Type B pancreatic cell (in vitro differentiated cells): ENCODE measurements at regions not wholly inside any gene's neighbourhood (a gene's known extent, or its start where the extent isn't known, plus 50 kb on each side); places are given as distances from the start of the nearest gene placed in this dataset.

Experiments
- DNase-seq: peaks from one replicate; pipeline ENCODE4 v3.0.0; 2021; ENCODE audit warnings: mixed read lengths; ENCODE audit not compliant: unreplicated experiment; ENCODE audit errors: extremely low spot score
- H3K27ac Mint-ChIP-seq: 2 replicates; pipeline ENCODE4 v1.8.0; 2021; ENCODE audit warnings: mild to moderate bottlenecking, mixed read lengths
- H3K27me3 Mint-ChIP-seq: 2 replicates; pipeline ENCODE4 v1.8.0; 2021; ENCODE audit warnings: mixed read lengths
- H3K36me3 Mint-ChIP-seq: 2 replicates; pipeline ENCODE4 v1.8.0; 2021; ENCODE audit warnings: mixed read lengths
- H3K4me1 Mint-ChIP-seq: one replicate; pipeline ENCODE4 v1.8.0; 2021; ENCODE audit warnings: mixed read lengths; ENCODE audit not compliant: unreplicated experiment
- H3K4me3 Mint-ChIP-seq: 2 replicates; pipeline ENCODE4 v1.8.0; 2021; ENCODE audit warnings: mild to moderate bottlenecking, mixed read lengths
- H3K9me3 Mint-ChIP-seq: 2 replicates; pipeline ENCODE4 v1.8.0; 2021; ENCODE audit warnings: mixed read lengths
- CTCF ChIP-seq: fragments of 200-600 bp; sonication (generic); conservative IDR thresholded peaks from 2 replicates; pipeline ENCODE4 v1.5.0; 2021; ENCODE audit warnings: antibody characterized with exemption, mild to moderate bottlenecking

- Mint-ChIP-seq H3K36me3 (no peaks in the 10 kb centered on the region), H3K9me3 (no peaks in the 10 kb centered on the region), H3K27me3 (peaks cover 4% of the 10 kb centered on the region), H3K4me3 (no peak overlapping the region), H3K4me1 (no peaks in the 10 kb centered on the region), H3K27ac (no peak overlapping the region)
- no peak for TF ChIP-seq CTCF
- no peak for DNase-seq
These were observed 104.0 kb upstream of the CHRM3 start for GRCh38 chr1:239282411-239282810.

- no peak for DNase-seq
- H3K4me3 Mint-ChIP-seq: no peak overlapping the region
- no peaks in the 10 kb centered on the region for H3K9me3 Mint-ChIP-seq
- no peaks in the 10 kb centered on the region for H3K36me3 Mint-ChIP-seq
- no peak for TF ChIP-seq CTCF
- no peaks in the 10 kb centered on the region for H3K4me1 Mint-ChIP-seq
- peaks cover 4% of the 10 kb centered on the region for H3K27me3 Mint-ChIP-seq
- H3K27ac Mint-ChIP-seq: no peak overlapping the region
These were observed 110.3 kb upstream of the CHRM3 start for GRCh38 chr1:239276051-239276450.

- no peaks in the 10 kb centered on the region for H3K4me1 Mint-ChIP-seq
- no peak for TF ChIP-seq CTCF
- no peak overlapping the region for H3K4me3 Mint-ChIP-seq
- DNase-seq: no peak
- no peak overlapping the region for H3K27ac Mint-ChIP-seq
- H3K36me3 Mint-ChIP-seq: no peaks in the 10 kb centered on the region
- H3K9me3 Mint-ChIP-seq: no peaks in the 10 kb centered on the region
- H3K27me3 Mint-ChIP-seq: peaks cover 4% of the 10 kb centered on the region
These were observed 112.0 kb upstream of the CHRM3 start for GRCh38 chr1:239274242-239274830.

- Mint-ChIP-seq H3K9me3 (no peaks in the 10 kb centered on the region), H3K27me3 (peaks cover 7% of the 10 kb centered on the region), H3K4me3 (no peak overlapping the region), H3K27ac (no peak overlapping the region), H3K36me3 (no peaks in the 10 kb centered on the region), H3K4me1 (peaks cover 5% of the 10 kb centered on the region)
- no peak for TF ChIP-seq CTCF
- DNase-seq: no peak
These were observed 115.9 kb upstream of the CHRM3 start for GRCh38 chr1:239270509-239270908.

GRCh38 chr1:239269706-239270105 lies 116.7 kb upstream of the CHRM3 start:
- DNase-seq: no peak
- peaks cover 5% of the 10 kb centered on the region for H3K4me1 Mint-ChIP-seq
- TF ChIP-seq CTCF: no peak
- no peaks in the 10 kb centered on the region for H3K9me3 Mint-ChIP-seq
- no peak overlapping the region for H3K27ac Mint-ChIP-seq
- H3K27me3 Mint-ChIP-seq: peaks cover 6% of the 10 kb centered on the region
- H3K4me3 Mint-ChIP-seq: no peak overlapping the region
- no peaks in the 10 kb centered on the region for H3K36me3 Mint-ChIP-seq

GRCh38 chr1:239268941-239269340 lies 117.4 kb upstream of the CHRM3 start:
- Mint-ChIP-seq H3K4me1 (peaks cover 5% of the 10 kb centered on the region), H3K9me3 (no peaks in the 10 kb centered on the region), H3K4me3 (no peak overlapping the region), H3K27me3 (peaks cover 3% of the 10 kb centered on the region), H3K36me3 (no peaks in the 10 kb centered on the region), H3K27ac (no peak overlapping the region)
- DNase-seq: no peak
- no peak for TF ChIP-seq CTCF
